ENCODE measurements at regions not wholly inside any gene's neighbourhood (a gene's known extent, or its start where the extent isn't known, plus 50 kb on each side); places are given as distances from the start of the nearest gene placed in this dataset.

DNA sequence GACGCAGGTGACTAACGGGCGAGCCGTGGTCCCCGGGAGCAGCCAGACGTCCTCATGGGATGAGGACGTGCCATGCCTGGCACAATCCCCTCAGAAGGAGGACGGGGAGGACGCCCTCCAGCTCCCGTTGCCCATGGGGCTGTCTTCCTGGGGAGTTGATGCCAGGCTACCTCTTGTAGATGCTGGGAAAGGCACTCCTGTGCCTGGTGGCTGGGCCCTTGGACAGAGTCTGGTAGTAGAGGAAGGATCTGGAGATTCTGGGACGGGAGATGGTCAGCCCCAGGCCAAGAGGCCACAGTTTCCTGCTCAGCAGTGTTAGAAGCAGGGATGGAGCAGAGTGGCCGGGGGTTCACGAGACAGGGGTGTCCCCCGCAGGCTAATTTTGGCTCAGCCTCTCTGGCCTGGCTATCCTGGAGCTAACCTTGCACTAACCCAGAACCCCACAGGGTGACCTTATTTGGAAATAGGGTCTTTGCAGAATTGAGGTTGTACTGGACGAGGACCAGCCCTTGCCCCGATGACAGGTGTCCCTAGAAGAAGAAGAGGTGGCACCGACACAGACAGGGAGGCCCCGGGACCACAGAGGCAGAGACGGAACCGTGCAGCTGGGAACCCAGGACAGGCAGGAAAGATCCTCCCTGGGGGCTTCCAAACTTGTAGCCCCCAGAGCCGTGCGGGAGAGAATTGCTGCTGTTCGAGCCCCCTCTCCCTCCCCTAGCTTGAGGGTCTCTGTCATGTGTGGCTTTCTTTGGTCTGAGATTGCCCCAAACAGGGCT is 50.1 kb upstream of the ADRA2C start:
- in situ Hi-C loops (cut with MboI; ENCODE audit: low sequenced_read_pairs, unreplicated experiment): no loop called here
- TF ChIP-seq, protein P1, sequence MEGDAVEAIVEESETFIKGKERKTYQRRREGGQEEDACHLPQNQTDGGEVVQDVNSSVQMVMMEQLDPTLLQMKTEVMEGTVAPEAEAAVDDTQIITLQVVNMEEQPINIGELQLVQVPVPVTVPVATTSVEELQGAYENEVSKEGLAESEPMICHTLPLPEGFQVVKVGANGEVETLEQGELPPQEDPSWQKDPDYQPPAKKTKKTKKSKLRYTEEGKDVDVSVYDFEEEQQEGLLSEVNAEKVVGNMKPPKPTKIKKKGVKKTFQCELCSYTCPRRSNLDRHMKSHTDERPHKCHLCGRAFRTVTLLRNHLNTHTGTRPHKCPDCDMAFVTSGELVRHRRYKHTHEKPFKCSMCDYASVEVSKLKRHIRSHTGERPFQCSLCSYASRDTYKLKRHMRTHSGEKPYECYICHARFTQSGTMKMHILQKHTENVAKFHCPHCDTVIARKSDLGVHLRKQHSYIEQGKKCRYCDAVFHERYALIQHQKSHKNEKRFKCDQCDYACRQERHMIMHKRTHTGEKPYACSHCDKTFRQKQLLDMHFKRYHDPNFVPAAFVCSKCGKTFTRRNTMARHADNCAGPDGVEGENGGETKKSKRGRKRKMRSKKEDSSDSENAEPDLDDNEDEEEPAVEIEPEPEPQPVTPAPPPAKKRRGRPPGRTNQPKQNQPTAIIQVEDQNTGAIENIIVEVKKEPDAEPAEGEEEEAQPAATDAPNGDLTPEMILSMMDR (IDR thresholded peaks at IDR 0.05; ENCODE audit: borderline replicate concordance, control extremely low read depth, extremely low read depth, insufficient read depth, missing control alignments): no peak

DNA sequence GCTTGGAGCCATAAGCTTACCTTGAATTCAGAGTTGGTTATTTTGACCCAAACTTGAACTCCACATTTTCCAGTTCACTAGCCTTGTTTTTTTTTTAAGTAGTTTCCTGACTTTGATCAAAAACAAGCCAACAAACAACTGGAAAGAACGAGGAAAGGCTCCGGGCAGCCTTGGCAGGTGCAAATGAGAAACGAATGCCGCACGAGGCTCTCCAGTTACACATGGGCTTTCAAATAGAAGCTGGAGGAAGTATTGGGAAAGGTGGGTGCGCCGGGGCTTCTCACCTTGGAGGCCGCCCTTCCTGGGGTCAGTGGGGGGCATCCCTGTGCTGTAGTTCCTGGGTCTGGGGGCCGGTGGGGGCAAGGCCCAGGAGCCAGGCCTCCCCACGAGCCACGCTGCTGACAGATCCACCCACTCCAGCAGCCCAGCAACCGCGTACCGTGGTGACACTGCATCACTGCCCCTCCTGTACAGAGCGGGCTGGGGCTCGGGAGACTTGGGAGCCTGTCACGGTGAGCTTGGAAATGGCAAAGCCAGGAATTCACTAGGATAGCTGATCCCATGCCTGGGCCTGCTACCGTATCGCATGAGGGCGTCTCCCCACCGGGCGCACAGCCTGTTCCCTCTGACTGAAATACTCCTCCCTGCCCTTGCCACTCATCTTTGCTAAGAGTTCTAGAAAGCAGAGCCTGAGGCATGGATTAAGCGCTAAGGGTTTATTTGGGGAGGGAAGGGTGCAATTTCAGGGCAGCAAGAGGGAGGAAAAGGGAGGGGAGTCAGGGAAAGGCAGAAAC is 50.9 kb upstream of the ADRA2C start:
- DNase-seq (ENCODE audit: low spot score): no peak
- TF ChIP-seq, protein P1 (IDR thresholded peaks at IDR 0.05; ENCODE audit: borderline replicate concordance, control extremely low read depth, extremely low read depth, insufficient read depth, missing control alignments): no peak
- in situ Hi-C loops (cut with MboI; ENCODE audit: low sequenced_read_pairs, unreplicated experiment): no loop called here

More for the DNA sequence above, 50.1 kb upstream of the ADRA2C start:
- no peak for DNase-seq (ENCODE audit: low spot score)

DNA sequence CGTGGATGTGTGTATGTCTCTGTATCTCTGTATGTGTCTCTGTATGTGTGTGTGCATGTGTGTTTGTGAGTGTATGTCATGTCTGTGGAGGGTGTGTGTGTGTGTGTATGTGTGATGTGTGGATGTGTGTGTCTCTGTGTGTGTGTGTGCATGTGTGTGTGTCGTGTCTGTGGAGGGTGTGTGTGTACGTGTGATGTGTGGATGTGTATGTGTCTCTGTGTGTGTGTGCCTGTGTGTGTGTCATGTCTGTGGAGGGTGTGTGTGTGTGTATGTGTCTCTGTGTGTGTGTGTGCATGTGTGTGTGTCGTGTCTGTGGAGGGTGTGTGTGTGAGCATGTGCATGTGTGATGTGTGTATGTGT is 51.6 kb upstream of the ADRA2C start:
- TF ChIP-seq, protein P1 (IDR thresholded peaks at IDR 0.05; ENCODE audit: borderline replicate concordance, control extremely low read depth, extremely low read depth, insufficient read depth, missing control alignments): no peak
- in situ Hi-C loops (cut with MboI; ENCODE audit: low sequenced_read_pairs, unreplicated experiment): no loop called here
- no peak for DNase-seq (ENCODE audit: low spot score)

DNA sequence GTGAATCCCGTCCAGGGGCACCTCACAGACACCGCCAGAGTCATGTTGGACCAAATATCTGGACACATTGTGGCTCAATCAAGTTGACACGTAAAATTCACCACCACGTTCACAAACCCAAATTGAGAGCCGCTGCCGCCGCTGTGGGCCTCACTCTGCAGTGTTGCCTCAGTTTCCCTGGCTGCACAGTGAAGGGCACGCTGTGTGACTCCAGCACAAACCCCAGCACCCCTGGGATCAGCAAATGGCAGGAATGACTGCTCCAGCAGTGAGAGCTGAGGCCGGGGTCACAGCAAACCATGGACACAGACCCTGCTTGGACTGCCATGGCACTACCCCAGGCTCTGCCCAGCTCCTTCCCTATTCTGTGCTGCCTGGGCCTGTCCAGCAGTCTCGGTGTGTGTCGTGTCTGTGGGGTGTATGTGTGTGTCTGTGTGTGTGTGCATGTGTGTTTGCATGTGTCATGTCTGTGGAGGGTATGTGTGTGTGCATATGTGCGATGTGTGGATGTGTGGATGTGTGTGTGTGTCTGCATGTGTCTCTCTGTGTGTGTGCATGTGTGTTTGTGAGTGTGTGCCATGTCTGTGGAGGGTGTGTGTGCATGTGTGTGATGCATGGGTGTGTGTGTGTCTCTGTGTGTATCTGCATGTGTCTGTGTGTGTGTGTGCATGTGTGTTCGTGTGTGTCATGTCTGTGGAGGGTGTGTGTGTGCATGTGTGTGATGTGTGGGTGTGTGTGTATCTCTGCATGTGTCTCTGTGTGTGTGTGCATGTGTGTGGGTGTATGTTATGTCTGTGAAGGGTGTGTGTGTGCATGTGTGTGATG is 52.2 kb upstream of the ADRA2C start:
- TF ChIP-seq, protein P1 (IDR thresholded peaks at IDR 0.05; ENCODE audit: borderline replicate concordance, control extremely low read depth, extremely low read depth, insufficient read depth, missing control alignments): no peak
- no peak for DNase-seq (ENCODE audit: low spot score)
- in situ Hi-C loops (cut with MboI; ENCODE audit: low sequenced_read_pairs, unreplicated experiment): no loop called here

GRCh38 chr4:3713346-3713745 is 52.8 kb upstream of the ADRA2C start:
- TF ChIP-seq, protein P1 (IDR thresholded peaks at IDR 0.05; ENCODE audit: borderline replicate concordance, control extremely low read depth, extremely low read depth, insufficient read depth, missing control alignments): no peak
- in situ Hi-C loops (cut with MboI; ENCODE audit: low sequenced_read_pairs, unreplicated experiment): no loop called here
- no peak for DNase-seq (ENCODE audit: low spot score)

- in situ Hi-C loops (cut with MboI; ENCODE audit: low sequenced_read_pairs, unreplicated experiment): no loop called here
- TF ChIP-seq, protein P1 (IDR thresholded peaks at IDR 0.05; ENCODE audit: borderline replicate concordance, control extremely low read depth, extremely low read depth, insufficient read depth, missing control alignments): no peak
Measured at GRCh38 chr4:3712936-3713335, 53.2 kb upstream of the ADRA2C start.

More at GRCh38 chr4:3712936-3713335, 53.2 kb upstream of the ADRA2C start:
- no peak for DNase-seq (ENCODE audit: low spot score)

All from GM13976 (cell line).